ENCODE measurements at regions not wholly inside any gene's neighbourhood (a gene's known extent, or its start where the extent isn't known, plus 50 kb on each side); places are given as distances from the start of the nearest gene placed in this dataset.

- Histone ChIP-seq H3K9me3 (replicated peaks in 1 of 2; ENCODE audit: control insufficient read depth in 2 of 2, insufficient read depth in 1 of 2, low read depth in 1 of 2, low read length in 2 of 2) (no peaks in the 10 kb centered on the region), H3K79me1 (ENCODE audit: low read depth, low read length) (no peaks in the 10 kb centered on the region), H2AFZ (ENCODE audit: low read length) (no peak overlapping the region), H3K4ac (ENCODE audit: low read length) (no peak overlapping the region), H3K4me2 (ENCODE audit: insufficient read depth, low read length, poor library complexity, severe bottlenecking) (no peak overlapping the region), H3K4me1 (ENCODE audit: control insufficient read depth in 2 of 2, insufficient read depth in 1 of 2, low read depth in 1 of 2, low read length in 2 of 2) (peaks cover 0 to 7% of the 10 kb centered on the region in 2 donors), H3K27ac (replicated peaks; ENCODE audit: low read length) (no peak overlapping the region), H2BK5ac (ENCODE audit: low read length) (no peak overlapping the region), H3K23ac (ENCODE audit: low read depth, low read length, poor library complexity) (no peak overlapping the region), H2BK15ac (ENCODE audit: low read length) (no peak overlapping the region), H2BK120ac (ENCODE audit: low read depth, low read length) (no peak overlapping the region), H4K91ac (ENCODE audit: low read depth, low read length, poor library complexity) (no peak overlapping the region), H3K9ac (ENCODE audit: low read depth, low read length, poor library complexity) (no peak overlapping the region), H3K18ac (ENCODE audit: low read length) (no peak overlapping the region), H3K27me3 (ENCODE audit: control insufficient read depth in 3 of 3, insufficient read depth in 3 of 3, low read depth in 1 of 3, low read length in 3 of 3) (no peaks in the 10 kb centered on the region), H3K14ac (ENCODE audit: low read length) (no peak overlapping the region), H2BK12ac (ENCODE audit: low read length) (no peak overlapping the region), H2AK5ac (ENCODE audit: low read depth, low read length) (no peak overlapping the region), H3K4me3 (ENCODE audit: low read length in 2 of 2) (no peak overlapping the region), H3K36me3 (replicated peaks in 1 of 2; ENCODE audit: control insufficient read depth in 2 of 2, insufficient read depth in 2 of 2, low read length in 2 of 2) (no peaks in the 10 kb centered on the region), H4K8ac (ENCODE audit: low read depth, low read length) (no peak overlapping the region)
- DNase-seq (ENCODE audit: low spot score) = no peak
- no CpG with 5 or more reads among the region's 3 CpGs for WGBS, 2 donors (ENCODE audit: extremely low coverage in 2 of 2, insufficient read length in 2 of 2, insufficient replicate concordance in 1 of 2)
These were observed 237.6 kb upstream of the RGPD4 start for GRCh38 chr2:107589079-107589491.

- H2AK5ac ChIP-seq (ENCODE audit: low read depth, low read length) = no peak overlapping the region
- no peak overlapping the region for H4K8ac ChIP-seq (ENCODE audit: low read depth, low read length)
- no peak overlapping the region for H3K18ac ChIP-seq (ENCODE audit: low read length)
- no peak overlapping the region for H3K14ac ChIP-seq (ENCODE audit: low read length)
- no peak overlapping the region for H3K9ac ChIP-seq (ENCODE audit: low read depth, low read length, poor library complexity)
- no peak overlapping the region for H3K4me3 ChIP-seq (ENCODE audit: low read length in 2 of 2)
- H2BK15ac ChIP-seq (ENCODE audit: low read length) = no peak overlapping the region
- H3K9me3 ChIP-seq (replicated peaks in 1 of 2; ENCODE audit: control insufficient read depth in 2 of 2, insufficient read depth in 1 of 2, low read depth in 1 of 2, low read length in 2 of 2) = no peaks in the 10 kb centered on the region
- no peak for DNase-seq (ENCODE audit: low spot score)
- no CpG with 5 or more reads among the region's 3 CpGs for WGBS, 2 donors (ENCODE audit: extremely low coverage in 2 of 2, insufficient read length in 2 of 2, insufficient replicate concordance in 1 of 2)
- H2BK5ac ChIP-seq (ENCODE audit: low read length) = no peak overlapping the region
- H3K36me3 ChIP-seq (replicated peaks in 1 of 2; ENCODE audit: control insufficient read depth in 2 of 2, insufficient read depth in 2 of 2, low read length in 2 of 2) = no peaks in the 10 kb centered on the region
- H3K79me1 ChIP-seq (ENCODE audit: low read depth, low read length) = no peaks in the 10 kb centered on the region
- H4K91ac ChIP-seq (ENCODE audit: low read depth, low read length, poor library complexity) = no peak overlapping the region
- no peak overlapping the region for H2BK12ac ChIP-seq (ENCODE audit: low read length)
- H3K4ac ChIP-seq (ENCODE audit: low read length) = no peak overlapping the region
- no peak overlapping the region for H2BK120ac ChIP-seq (ENCODE audit: low read depth, low read length)
- peaks cover 0 to 9% of the 10 kb centered on the region in 2 donors for H3K4me1 ChIP-seq (ENCODE audit: control insufficient read depth in 2 of 2, insufficient read depth in 1 of 2, low read depth in 1 of 2, low read length in 2 of 2)
- H3K4me2 ChIP-seq (ENCODE audit: insufficient read depth, low read length, poor library complexity, severe bottlenecking) = no peak overlapping the region
- no peak overlapping the region for H2AFZ ChIP-seq (ENCODE audit: low read length)
- H3K27me3 ChIP-seq (ENCODE audit: control insufficient read depth in 3 of 3, insufficient read depth in 3 of 3, low read depth in 1 of 3, low read length in 3 of 3) = no peaks in the 10 kb centered on the region
- H3K27ac ChIP-seq (replicated peaks; ENCODE audit: low read length) = no peak overlapping the region
- H3K23ac ChIP-seq (ENCODE audit: low read depth, low read length, poor library complexity) = no peak overlapping the region
These were observed 235.0 kb upstream of the RGPD4 start for GRCh38 chr2:107591561-107592279.

GRCh38 chr2:107592280-107592624 lies 234.4 kb upstream of the RGPD4 start:
- H2BK15ac ChIP-seq (ENCODE audit: low read length) = no peak overlapping the region
- H3K9ac ChIP-seq (ENCODE audit: low read depth, low read length, poor library complexity) = no peak overlapping the region
- H3K27ac ChIP-seq (replicated peaks; ENCODE audit: low read length) = no peak overlapping the region
- no peaks in the 10 kb centered on the region for H3K27me3 ChIP-seq (ENCODE audit: control insufficient read depth in 3 of 3, insufficient read depth in 3 of 3, low read depth in 1 of 3, low read length in 3 of 3)
- H3K4ac ChIP-seq (ENCODE audit: low read length) = no peak overlapping the region
- H3K36me3 ChIP-seq (replicated peaks in 1 of 2; ENCODE audit: control insufficient read depth in 2 of 2, insufficient read depth in 2 of 2, low read length in 2 of 2) = no peaks in the 10 kb centered on the region
- H4K91ac ChIP-seq (ENCODE audit: low read depth, low read length, poor library complexity) = no peak overlapping the region
- no CpG with 5 or more reads among the region's 4 CpGs for WGBS, 2 donors (ENCODE audit: extremely low coverage in 2 of 2, insufficient read length in 2 of 2, insufficient replicate concordance in 1 of 2)
- DNase-seq (ENCODE audit: low spot score) = no peak
- H2AFZ ChIP-seq (ENCODE audit: low read length) = no peak overlapping the region
- H3K23ac ChIP-seq (ENCODE audit: low read depth, low read length, poor library complexity) = no peak overlapping the region
- peaks cover 0 to 9% of the 10 kb centered on the region in 2 donors for H3K4me1 ChIP-seq (ENCODE audit: control insufficient read depth in 2 of 2, insufficient read depth in 1 of 2, low read depth in 1 of 2, low read length in 2 of 2)
- H3K4me2 ChIP-seq (ENCODE audit: insufficient read depth, low read length, poor library complexity, severe bottlenecking) = no peak overlapping the region
- no peak overlapping the region for H2AK5ac ChIP-seq (ENCODE audit: low read depth, low read length)
- H3K79me1 ChIP-seq (ENCODE audit: low read depth, low read length) = no peaks in the 10 kb centered on the region
- H3K14ac ChIP-seq (ENCODE audit: low read length) = no peak overlapping the region
- H3K9me3 ChIP-seq (replicated peaks in 1 of 2; ENCODE audit: control insufficient read depth in 2 of 2, insufficient read depth in 1 of 2, low read depth in 1 of 2, low read length in 2 of 2) = no peaks in the 10 kb centered on the region
- no peak overlapping the region for H2BK120ac ChIP-seq (ENCODE audit: low read depth, low read length)
- peak overlapping the region; percentile 44 for H3K18ac ChIP-seq (ENCODE audit: low read length)
- H2BK5ac ChIP-seq (ENCODE audit: low read length) = no peak overlapping the region
- H4K8ac ChIP-seq (ENCODE audit: low read depth, low read length) = no peak overlapping the region
- H3K4me3 ChIP-seq (ENCODE audit: low read length in 2 of 2) = no peak overlapping the region
- no peak overlapping the region for H2BK12ac ChIP-seq (ENCODE audit: low read length)

- peaks cover 0 to 9% of the 10 kb centered on the region in 2 donors for H3K4me1 ChIP-seq (ENCODE audit: control insufficient read depth in 2 of 2, insufficient read depth in 1 of 2, low read depth in 1 of 2, low read length in 2 of 2)
- H2AK5ac ChIP-seq (ENCODE audit: low read depth, low read length) = no peak overlapping the region
- H3K79me1 ChIP-seq (ENCODE audit: low read depth, low read length) = no peaks in the 10 kb centered on the region
- no peak overlapping the region for H4K8ac ChIP-seq (ENCODE audit: low read depth, low read length)
- no CpG with 5 or more reads among the region's 5 CpGs for WGBS, 2 donors (ENCODE audit: extremely low coverage in 2 of 2, insufficient read length in 2 of 2, insufficient replicate concordance in 1 of 2)
- no peak overlapping the region for H3K18ac ChIP-seq (ENCODE audit: low read length)
- H3K36me3 ChIP-seq (replicated peaks in 1 of 2; ENCODE audit: control insufficient read depth in 2 of 2, insufficient read depth in 2 of 2, low read length in 2 of 2) = no peaks in the 10 kb centered on the region
- no peak overlapping the region for H3K27ac ChIP-seq (replicated peaks; ENCODE audit: low read length)
- H4K91ac ChIP-seq (ENCODE audit: low read depth, low read length, poor library complexity) = no peak overlapping the region
- no peaks in the 10 kb centered on the region for H3K9me3 ChIP-seq (replicated peaks in 1 of 2; ENCODE audit: control insufficient read depth in 2 of 2, insufficient read depth in 1 of 2, low read depth in 1 of 2, low read length in 2 of 2)
- H3K14ac ChIP-seq (ENCODE audit: low read length) = no peak overlapping the region
- no peak overlapping the region for H2BK120ac ChIP-seq (ENCODE audit: low read depth, low read length)
- no peak overlapping the region for H3K9ac ChIP-seq (ENCODE audit: low read depth, low read length, poor library complexity)
- no peak overlapping the region for H2BK12ac ChIP-seq (ENCODE audit: low read length)
- no peak for DNase-seq (ENCODE audit: low spot score)
- no peak overlapping the region for H3K23ac ChIP-seq (ENCODE audit: low read depth, low read length, poor library complexity)
- H2BK15ac ChIP-seq (ENCODE audit: low read length) = no peak overlapping the region
- H3K4me3 ChIP-seq (ENCODE audit: low read length in 2 of 2) = no peak overlapping the region
- no peak overlapping the region for H2BK5ac ChIP-seq (ENCODE audit: low read length)
- H3K27me3 ChIP-seq (ENCODE audit: control insufficient read depth in 3 of 3, insufficient read depth in 3 of 3, low read depth in 1 of 3, low read length in 3 of 3) = no peaks in the 10 kb centered on the region
- no peak overlapping the region for H3K4ac ChIP-seq (ENCODE audit: low read length)
- H3K4me2 ChIP-seq (ENCODE audit: insufficient read depth, low read length, poor library complexity, severe bottlenecking) = no peak overlapping the region
- H2AFZ ChIP-seq (ENCODE audit: low read length) = no peak overlapping the region
These were observed 231.4 kb upstream of the RGPD4 start for GRCh38 chr2:107595285-107595684.
